GM18520 (cell line): ENCODE measurements at regions not wholly inside any gene's neighbourhood (a gene's known extent, or its start where the extent isn't known, plus 50 kb on each side); places are given as distances from the start of the nearest gene placed in this dataset.
"Not testable (repeated sequence)": the region's sequence is repeated elsewhere in the genome, so short reads cannot be mapped to it uniquely, and the experiment has no call there.

Experiments used
- ATAC-seq: cut with Tn5 transposase; IDR thresholded peaks from one replicate; pipeline ENCODE4 v1.9.1; 2021; ENCODE audit not compliant: unreplicated experiment

- ATAC-seq: not testable (repeated sequence)
Measured at GRCh38 chr10:9402507-9403195, 1348.2 kb downstream of the GATA3 start.

GRCh38 chr10:9407201-9407600 is 1352.7 kb downstream of the GATA3 start:
- ATAC-seq: not testable (repeated sequence)

DNA sequence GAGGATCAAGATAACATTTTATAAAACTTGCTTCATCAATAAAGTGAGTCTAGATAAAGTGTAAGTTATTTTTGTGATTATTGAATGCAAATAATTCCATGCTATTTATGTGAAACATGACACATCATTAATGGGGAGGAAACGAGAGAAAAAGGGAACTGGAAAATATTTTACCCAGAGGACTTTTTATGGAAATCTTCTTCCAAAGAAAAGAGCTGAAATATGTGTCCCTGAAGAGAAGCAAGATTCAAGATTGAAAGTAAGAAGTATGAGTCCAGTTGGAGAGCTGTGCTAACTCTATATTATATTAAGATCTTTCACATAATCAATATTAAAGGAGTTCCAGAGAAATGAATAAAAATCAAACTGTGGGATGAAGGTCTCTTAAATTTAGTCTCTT is 1361.8 kb downstream of the GATA3 start:
- ATAC-seq: no peak

DNA sequence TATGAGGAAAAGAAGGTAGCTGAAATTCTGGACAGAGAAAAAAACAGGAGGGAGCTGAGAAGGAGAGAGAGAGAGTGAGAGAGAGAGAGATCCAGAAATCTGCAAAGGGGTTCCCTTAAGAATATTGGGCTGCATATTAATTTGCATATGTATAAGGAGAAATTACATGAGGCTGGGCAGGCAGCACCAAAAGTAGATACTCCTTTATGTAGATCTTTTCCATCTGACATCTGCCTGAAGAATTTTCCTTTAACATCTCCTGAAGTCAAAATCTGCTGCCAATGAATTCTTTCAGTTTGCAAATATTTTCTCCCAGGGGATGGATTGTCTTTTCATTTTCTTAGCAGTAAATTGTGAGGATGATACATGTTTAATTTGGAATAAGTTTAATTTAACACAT is 1365.3 kb downstream of the GATA3 start:
- no peak for ATAC-seq

DNA sequence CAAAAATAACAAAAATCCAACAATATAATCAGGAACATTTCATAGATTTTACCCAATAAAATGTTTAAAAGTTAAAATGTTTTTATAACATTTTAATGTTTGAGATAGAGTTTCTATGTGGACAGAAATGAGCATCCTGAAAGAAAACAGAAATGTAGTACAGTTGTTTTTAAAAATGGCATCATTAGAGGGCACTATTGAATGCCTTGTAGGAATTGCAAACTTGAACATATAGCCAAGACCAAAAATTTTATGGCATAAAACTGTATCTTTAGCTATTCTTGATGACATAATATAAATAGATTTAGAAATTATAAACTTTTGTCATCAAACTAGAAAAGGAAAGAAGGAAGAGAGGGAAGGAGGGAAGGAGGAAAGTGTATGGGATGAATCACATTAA is 1372.7 kb downstream of the GATA3 start:
- no peak for ATAC-seq

DNA sequence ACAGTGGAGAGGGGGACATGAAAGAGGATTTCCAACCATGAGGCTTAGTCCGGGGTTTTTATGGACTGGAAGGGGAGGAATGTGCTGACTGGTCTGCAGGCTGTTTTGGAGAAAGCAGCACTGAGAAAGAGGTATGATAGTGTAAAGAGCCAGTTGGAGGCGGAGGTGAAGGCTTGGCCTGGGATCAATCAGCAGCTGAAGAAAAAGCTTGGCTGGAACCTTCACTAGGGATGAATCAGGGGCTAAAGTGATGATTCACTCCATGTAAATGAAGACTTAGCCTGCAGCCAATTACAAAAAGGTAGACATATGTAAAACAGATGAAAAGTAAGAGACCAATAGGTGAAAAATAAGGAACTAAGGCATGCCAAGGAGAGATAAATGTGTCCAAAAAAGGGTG is 1382.6 kb downstream of the GATA3 start:
- ATAC-seq: no peak

GRCh38 chr10:9443758-9444157 is 1389.3 kb downstream of the GATA3 start:
- ATAC-seq: no peak

- ATAC-seq: no peak
Measured at GRCh38 chr10:9449530-9449929, 1395.0 kb downstream of the GATA3 start.

DNA sequence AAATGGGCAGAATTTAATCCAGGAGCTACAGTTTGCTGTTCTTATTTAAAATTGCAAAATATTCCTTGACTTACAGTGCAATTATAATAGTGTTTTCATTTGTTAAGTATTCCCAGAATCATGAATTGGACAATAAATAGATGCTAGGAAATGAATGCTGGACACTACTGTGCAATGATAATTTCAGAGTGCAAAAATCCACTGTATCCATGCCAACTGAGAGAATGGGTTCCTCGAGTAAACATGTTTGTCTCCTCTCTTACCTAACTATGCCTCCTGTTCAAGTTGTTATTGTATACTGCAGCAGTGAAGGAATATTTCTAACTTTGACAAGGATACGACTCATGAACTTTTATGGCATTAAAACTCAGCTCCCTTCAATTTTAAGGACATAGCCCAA is 1396.3 kb downstream of the GATA3 start:
- ATAC-seq: no peak

GRCh38 chr10:9451211-9451773 is 1396.8 kb downstream of the GATA3 start:
- no peak for ATAC-seq

DNA sequence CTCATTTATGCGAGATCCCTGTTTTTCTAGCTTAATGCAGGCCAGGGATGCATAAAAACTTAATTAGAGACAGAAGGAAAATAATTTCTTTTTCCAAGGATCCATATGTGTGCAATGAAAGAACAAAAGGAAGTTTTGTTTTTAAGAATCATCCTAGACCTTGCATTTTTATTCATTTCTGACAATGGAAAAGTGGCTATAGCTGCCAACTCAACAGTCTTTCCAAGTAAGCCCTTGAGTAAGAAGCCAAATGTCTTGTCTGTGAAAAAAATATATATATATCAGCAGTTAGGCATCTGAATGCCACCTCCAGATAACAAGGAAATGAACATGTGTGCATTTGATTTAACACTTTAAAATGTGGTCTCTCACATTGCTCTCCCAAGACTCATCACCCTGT is 1397.6 kb downstream of the GATA3 start:
- no peak for ATAC-seq

GRCh38 chr10:9453871-9454270 is 1399.4 kb downstream of the GATA3 start:
- ATAC-seq: not testable (repeated sequence)

DNA sequence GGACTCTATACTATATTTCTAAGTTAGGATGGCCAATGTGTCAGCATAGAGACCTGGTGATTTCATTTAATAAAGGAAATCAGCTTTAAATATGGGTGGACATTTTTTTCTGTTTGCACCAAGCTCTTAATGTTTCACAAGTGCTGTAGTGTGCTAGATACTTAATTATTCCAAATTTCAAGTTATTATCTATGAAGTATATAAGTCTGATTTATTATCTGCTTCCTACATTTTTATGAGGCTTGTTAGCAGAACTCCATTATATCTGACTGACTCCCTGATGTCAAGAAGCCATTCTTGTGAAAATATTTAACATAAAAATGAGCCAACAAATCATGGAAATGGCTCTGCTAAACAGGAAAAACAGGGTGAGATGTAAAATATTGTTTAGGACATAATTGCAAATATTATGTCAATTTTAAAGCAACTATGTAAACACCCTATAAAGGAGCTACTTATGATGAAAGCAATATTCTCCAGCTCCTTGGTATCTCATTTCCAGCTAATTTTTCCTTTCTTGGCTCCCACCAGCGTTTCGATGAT is 1415.2 kb downstream of the GATA3 start:
- ATAC-seq: no peak

GRCh38 chr10:9470581-9470980 is 1416.1 kb downstream of the GATA3 start:
- ATAC-seq: no peak

DNA sequence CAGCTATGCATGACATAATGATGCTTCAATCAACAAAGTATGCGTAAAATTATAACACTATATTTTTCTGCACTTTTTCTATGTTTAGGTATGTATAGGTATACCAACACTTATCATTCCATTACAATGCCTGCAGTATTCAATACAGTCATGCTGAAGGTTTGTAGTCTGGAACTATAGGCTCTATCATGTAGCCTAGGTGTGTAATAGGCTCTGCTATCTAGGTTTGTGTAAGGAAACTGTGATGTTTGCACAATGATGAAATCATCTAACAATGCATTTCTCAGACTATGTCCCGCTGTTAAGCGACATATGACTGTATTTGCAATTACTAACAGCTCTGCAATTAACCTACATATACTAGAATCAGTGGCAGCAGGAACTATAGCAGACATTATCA is 1447.5 kb downstream of the GATA3 start:
- ATAC-seq: no peak

DNA sequence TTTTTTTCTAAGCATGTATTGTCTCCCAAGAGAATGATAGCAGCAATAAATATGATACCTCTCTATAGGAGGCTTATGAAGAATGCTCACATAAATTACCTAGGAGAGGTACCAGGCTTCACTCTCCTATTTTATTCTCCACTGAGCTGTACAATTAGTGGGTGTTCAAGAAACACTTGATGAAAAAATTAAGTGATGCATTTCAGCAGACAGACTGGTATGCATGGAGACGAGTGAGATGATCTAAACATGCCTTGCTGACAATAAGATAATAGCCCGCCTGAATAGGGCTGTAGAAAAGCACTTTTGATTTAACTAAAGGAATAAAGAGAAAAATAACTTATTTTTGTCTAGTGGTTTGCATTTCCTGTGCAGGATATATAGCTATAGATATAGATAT is 1449.7 kb downstream of the GATA3 start:
- no peak for ATAC-seq

DNA sequence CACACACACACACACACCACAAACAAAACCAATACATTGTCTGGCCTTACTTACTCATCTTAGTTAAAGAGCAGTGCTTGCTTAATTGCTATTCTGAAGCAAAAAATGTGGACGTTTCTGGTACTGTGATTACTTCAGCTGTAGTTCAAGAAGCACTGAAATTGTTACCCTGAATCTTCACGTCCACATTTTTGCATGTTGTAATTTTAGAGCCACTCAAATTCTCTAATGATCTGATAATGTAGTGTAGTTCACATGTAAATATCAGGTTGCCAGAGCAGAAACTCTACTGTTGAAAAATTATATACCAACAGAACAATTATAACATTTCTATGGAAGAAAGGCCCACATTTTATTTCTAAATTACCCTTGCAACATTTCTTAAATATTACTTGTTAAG is 1451.1 kb downstream of the GATA3 start:
- no peak for ATAC-seq

GRCh38 chr10:9508606-9509005 is 1454.1 kb downstream of the GATA3 start:
- no peak for ATAC-seq

- no peak for ATAC-seq
Measured at GRCh38 chr10:9510626-9511025, 1456.1 kb downstream of the GATA3 start.

- no peak for ATAC-seq
Measured at GRCh38 chr10:9515922-9516321, 1461.4 kb downstream of the GATA3 start.

DNA sequence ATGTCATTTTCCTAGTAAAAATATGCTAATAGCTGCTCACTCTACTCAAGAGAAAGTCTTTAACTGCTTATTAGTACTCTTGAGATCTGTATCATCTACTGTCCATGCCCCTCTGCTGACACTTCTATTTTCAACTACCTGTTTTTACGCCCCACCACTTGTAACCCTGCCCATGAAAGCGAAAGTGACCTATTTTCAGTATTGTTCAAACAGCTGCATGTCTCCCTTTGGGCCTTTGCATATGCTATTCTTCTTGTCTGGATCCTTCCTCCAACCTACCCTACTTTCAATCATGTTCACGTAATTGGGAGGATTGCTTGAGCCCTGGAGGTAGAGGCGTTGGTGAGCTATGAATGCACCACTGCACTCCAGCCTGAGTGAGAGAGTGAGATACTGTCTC is 1481.3 kb downstream of the GATA3 start:
- peak; percentile 63 for ATAC-seq

- ATAC-seq: no peak
Measured at GRCh38 chr10:9545073-9545472, 1472.6 kb upstream of the CELF2 start.
